Epidermal melanocyte (primary cell): ENCODE measurements at regions not wholly inside any gene's neighbourhood (a gene's known extent, or its start where the extent isn't known, plus 50 kb on each side); places are given as distances from the start of the nearest gene placed in this dataset.
"Not testable (repeated sequence)": the region's sequence is repeated elsewhere in the genome, so short reads cannot be mapped to it uniquely, and the experiment has no call there.

Experiments
- DNase-seq: peaks from one replicate; pipeline ENCODE4 v3.0.0; 2011; ENCODE audit warnings: low spot score; ENCODE audit not compliant: insufficient read length

DNA sequence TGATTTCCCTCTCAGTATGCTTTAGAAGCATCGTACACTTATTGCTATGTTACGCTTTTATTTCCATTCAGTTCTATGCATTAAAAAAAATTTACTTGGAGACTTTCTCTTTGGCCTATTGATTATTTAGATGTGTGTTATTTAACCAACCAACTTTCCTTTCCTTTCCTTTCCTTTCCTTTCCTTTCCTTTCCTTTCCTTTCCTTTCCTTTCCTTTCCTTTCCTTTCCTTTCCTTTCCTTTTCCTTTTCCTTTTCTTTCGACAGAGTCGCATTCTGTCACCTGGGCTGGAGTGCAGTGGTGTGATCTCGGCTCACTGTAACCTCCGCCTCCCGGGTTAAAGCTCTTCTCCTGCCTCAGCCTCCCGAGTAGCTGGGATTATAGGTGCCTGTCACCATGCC is 502.7 kb upstream of the LARGE1 start:
- DNase-seq = not testable (repeated sequence)

DNA sequence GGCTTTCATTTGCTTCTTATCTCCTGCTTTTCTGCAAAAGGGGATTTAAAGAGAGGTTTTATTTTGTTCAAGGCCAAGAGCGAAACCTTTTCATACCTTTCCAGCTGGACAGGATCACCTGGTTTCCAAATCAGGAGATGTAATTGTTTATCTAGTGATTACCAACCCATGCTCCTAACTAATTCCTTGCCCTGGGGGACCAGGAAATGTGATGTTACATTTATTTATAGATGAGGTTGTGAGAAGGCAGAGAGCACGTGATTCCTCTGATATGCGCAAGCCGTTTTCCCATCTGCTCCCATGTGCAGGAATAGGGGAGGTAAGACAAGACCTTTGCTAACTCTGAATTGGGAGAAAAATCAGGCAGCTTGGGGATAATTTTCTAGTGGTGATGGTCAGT is 507.2 kb upstream of the LARGE1 start:
- no peak for DNase-seq

DNA sequence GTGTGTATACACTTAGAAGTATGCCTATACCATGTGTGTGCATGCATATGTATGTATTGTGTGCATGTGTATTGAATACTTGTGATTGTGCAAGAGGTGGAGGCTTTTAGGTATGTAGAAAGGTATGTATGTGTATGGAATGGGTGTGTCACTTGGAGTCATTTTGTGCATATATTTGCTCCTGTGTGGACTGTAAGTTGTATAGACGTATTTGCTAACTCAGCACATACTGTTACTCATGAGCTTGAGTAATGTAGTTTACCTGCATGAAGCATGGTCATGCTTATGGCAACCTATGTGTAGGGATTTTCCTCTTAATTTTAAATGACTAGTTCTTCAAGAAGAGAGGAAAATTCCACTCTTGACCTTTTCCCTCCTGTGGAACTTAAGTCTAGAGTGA is 507.6 kb upstream of the LARGE1 start:
- no peak for DNase-seq

DNA sequence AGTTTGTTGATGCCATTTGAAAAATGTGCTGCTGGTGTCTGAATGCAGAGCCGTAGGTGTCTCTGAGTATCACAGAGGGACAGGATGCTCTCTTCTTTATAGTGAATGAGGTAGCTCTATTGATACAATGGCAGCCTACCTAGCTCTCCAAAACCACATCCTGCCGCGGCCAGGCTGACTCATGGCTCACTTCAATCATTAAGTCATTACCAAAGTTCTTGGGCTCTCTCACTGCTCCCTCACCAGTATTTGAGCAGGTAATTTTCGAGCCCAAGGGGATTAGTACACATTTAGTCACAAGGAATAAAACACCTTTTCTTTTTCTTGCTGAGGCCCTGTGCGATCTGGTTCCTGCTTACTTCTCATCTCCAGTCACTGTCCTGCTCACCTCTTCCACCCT is 509.0 kb upstream of the LARGE1 start:
- no peak for DNase-seq

DNA sequence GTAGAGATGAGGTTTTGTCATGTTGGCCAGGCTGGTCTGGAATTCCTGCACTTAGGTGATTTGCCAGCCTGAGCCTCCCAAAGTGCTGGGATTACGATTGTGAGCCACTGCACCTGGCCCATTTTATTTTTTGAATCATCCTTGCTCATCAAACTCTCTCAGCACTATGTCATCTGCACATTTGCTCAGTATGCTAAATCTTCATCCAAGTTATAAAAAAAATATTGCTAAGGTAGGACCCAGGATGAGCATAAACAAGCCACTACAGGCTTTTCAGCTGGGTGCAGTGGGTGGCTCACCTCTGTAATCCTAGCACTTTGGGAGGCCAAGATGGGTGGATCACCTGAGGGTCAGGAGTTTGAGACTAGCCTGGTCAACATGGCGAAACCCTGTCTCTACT is 510.1 kb upstream of the LARGE1 start:
- DNase-seq = no peak

DNA sequence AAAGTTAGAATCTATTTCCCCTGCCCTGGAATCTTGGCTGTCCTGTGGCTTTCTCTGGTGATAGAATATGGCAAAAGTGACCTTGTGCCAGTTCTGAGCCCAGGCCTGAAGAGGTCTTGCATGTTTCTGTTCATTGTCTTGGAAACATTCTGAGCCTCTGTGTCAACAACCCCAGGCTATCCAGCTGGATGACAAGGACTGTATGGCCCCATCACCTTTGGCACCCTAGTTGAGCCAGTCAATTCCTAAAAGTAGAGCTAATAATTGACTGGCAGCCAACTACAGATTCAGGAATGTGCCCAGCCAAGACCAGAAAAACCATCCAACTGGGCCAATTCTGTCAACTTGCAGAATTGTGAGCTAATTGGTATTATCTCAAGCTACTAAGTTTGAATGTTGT is 514.1 kb upstream of the LARGE1 start:
- DNase-seq = no peak

DNA sequence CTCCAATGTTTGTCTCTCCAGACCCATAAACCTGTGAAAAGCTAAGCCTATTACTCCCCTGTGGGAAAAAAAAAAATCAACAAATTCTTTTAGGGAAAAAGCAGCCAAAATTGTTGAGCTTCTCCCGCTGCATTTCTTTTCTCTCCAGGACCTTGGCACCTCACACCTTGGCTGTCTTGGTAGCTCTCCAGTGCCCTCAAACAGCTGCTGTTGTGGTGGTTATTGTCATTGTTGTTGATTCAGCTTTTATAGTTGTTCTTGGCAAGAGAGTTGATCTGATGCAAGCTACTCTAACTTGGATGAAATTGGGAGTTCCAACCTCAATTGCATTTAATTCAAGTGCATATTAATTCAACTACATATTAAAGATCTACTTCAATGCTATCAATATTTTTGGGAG is 516.9 kb upstream of the LARGE1 start:
- DNase-seq = no peak

DNA sequence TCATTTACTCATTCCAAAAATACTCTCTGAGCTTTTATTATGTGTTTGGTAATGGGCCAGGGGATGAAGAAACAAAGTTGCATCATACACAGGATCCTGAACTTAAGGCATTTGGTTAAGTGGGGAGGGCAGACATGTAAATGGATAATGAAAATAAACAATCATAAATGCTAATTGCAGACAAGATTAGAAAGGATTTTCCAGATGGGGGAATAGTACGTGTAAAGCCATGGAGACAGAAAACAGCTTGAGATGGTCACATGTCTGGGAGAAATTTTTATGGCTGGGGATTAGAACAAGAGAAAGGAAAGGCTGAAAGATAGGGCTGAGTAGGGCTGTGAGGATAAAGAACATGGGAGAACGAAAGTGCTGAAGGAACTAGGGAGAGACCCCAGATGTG is 534.3 kb upstream of the LARGE1 start:
- no peak for DNase-seq

DNA sequence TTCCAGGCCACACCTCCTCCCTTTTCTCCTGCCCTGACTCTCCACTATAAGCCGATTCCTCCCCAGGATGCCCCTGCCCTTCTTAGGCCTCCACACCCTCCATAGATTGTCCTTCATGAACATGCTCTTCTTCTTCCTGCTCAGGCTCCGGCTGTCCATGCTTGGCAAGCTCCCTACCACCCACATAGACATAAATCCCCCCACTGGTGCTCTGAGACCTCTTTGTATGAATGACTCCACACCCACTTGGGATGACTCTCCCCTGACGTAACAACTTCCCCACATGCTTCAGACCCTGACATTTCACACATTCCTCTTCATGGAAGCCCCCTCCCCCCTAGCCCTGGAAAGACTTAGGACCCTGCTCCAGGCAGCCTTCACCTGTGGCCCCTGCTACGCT is 542.5 kb upstream of the LARGE1 start:
- no peak for DNase-seq

DNA sequence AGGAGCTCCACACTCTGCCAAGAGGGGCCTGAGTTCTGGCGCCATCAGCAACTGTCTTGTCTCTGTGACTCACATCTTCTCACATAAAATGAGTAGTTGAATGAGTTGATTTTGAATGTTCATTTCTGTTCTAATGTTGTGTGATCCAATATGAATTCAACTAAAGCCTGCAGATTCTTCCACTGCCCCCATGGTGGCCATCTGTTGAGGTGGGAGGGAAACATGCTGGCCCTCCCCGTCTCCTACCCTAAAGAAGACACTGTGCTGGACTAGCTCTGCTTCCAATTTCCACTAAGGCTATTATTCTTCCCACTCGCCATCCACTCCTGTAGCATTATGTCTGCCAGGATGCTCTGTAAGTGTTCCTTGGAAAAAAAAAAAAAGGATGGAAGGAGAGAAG is 555.6 kb upstream of the LARGE1 start:
- DNase-seq = no peak

DNA sequence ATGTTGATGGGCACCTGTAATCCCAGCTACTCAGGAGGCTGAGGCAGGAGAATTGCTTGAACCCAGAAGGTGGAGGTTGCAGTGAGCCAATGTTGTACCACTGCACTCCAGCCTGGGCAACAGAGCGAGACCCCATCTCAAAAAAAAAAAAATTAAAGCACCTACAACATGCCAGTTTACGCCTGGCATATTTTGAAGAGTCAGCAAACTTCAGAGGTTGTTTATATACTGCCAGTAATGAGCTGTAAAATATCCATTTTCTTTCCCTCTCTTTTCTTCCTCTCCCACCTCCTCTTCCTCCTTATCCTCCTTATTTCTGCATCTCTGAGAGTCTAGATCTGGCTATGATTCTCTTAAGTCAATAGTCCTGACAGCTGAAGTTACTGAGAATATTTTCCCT is 556.5 kb upstream of the LARGE1 start:
- DNase-seq = no peak

DNA sequence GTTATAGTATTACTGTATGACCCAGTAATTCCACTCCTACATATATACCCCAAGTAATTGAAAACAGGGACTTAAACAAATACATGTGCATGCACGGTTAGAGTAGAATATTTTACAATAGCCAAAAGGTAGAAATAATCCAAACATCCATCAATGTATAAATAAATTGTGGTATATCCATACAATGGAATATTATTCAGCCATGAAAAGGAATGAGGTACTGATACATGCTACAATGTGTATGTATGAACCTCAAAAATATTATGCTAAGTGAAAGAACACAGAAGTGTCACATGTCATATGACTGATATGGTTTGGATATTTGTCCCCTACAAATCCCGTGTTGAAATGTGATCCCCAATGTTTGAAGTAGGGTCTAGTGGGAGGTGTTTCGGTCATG is 560.8 kb upstream of the LARGE1 start:
- DNase-seq = no peak

DNA sequence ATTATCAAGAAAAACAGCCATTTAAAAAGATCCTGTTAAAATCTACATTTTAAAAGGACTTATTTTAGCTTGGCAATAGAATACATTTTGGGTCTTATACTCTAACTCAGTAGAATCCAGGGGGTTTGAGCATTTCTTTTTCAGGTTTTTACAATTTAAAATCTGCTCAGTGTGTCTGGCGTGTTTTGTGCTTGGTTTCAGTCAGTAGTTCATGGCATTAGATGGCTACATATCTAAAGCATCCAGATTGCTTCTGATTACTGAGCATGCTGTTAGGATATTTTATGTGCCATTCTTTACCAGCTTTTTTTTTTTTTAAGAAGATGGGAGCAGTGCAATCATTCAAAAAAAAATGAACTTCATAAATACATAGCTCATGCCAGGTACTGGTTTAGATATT is 566.1 kb upstream of the LARGE1 start:
- no peak for DNase-seq

DNA sequence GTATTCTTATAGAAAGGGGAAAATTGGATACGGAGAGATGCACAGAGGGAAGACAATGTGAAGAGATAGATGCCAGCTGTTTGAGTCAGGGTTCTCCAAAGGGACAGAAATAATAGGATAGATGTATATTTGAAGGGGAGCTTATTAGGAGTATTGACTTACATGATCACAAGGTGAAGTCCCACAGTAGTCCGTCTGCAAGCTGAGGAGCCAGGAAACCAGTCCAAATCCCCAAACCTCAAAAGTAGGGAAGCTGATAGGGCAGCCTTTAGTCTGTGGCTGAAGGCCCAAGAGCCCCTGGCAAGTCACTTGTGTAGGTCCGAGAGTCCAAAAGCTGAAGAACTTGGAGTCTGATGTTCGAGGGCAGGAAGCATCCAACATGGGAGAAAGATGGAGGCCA is 569.6 kb upstream of the LARGE1 start:
- no peak for DNase-seq

DNA sequence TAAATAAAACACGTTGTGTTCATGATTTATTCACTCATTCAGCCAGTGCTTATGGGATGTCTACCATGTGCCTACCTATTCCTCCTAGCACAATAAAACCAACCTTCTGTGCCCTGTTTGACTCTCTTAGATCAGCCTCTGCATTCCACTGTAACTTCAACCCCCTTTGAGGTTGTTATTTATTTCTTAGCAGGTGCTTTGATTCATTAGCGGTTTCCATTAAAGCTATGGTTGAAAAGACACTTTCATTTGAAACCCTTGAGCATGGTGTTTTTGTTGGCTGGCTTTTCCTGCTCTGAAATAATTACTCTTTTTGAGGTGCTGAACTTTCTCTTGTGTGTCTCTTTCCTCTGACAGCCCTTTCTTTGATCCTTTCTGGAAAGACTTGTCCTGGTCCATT is 570.6 kb upstream of the LARGE1 start:
- DNase-seq = no peak

DNA sequence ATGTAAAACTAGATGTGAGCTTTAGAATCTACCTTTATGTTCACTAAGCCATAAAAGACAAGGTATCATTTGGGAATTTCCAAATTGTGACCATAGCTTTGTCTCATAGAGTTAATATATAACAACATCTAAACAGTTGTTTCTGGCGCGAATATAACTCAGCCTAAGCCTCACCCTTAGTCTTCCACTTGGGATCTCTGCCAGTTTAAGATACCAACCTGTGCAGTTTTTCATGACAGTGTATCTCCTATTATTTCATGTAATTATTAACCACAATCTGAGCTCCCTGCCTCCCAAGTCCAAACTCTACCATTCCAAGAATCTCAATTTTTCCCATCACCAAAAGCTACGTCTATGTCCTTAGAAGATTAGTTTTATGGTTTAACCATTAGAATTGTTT is 572.5 kb upstream of the ISX start:
- DNase-seq = no peak

DNA sequence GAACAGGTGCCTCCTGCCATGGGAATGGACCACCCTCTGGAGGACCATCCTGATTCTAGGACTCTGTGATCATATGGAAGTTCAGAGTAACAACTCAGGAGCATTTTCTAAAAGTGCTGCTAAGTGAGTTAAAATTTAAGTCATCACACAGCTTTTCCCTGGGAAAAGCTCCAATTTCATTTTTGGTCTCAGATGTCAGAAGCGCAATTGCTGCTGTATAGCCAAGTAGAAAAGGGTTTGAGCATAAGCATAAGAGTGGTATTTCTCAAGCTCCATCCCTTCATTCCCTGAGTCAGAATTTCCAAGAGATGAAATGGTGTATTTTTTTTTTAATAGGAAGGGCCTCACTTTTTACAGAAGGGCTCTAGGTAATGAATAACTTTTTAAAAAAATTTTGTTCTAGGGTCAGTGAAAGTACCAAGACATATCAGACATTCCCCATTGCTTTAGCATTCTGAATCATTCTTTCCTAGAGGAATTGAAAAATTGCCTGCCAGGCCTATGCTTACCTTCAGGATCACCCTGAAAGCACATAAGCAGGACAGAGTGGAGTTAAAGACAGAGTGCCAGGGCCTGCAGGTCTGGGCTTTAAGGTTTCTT is 564.5 kb upstream of the ISX start:
- DNase-seq = no peak

DNA sequence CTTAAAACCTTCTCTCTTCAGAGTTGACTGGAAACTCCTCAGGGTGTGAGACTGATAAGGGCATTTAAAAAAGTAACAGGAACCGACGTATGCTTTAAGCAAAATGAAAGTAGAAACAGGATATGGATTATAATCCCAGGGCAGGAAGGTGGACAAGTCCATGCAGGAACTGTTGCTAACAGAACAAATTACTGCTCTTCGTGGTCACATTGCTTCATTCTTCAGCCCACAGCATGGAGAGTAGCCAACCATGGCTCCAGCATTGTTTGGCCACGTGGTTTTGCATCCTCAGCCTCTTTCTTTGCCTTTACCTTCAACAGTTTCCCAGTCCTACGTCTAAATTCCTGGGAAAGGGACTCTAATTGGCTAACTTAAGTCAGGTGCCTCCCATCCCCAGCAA is 563.1 kb upstream of the ISX start:
- no peak for DNase-seq

DNA sequence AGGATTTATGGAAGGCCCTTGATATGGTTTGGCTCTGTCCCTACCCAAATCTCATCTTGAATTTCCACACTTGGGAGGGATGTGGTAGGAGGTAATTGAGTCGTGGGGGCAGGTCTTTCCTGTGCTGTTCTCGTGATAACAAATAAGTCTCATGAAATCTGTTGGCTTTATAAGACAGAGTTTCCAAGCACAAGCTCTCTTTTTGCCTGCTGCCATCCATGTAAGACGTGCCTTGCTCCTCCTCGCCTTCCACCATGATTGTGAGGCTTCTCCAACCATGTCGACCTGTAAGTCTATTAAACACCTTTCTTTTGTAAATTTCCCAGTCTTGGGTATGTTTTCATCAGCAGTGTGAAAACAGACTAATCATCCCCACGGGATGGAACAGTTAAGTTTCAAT is 557.2 kb upstream of the ISX start:
- DNase-seq = no peak

DNA sequence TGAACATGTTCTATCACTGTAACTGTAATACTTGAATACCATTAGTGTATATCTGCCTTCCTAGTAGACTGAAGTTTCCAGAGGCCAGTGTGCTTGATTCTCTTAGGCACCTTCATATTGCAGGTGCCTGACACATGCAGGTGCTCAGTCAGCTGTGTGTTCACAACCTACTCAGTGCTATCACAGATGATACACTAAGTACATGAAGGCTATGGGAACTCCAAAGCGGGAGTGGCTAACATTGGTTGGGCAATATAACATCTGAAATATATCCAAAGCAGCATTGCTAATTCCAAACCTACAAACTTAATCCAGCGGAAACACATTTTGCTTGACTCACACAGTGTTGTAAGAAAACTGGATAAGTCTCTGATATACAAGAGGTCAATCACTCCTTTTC is 539.3 kb upstream of the ISX start:
- DNase-seq = no peak

DNA sequence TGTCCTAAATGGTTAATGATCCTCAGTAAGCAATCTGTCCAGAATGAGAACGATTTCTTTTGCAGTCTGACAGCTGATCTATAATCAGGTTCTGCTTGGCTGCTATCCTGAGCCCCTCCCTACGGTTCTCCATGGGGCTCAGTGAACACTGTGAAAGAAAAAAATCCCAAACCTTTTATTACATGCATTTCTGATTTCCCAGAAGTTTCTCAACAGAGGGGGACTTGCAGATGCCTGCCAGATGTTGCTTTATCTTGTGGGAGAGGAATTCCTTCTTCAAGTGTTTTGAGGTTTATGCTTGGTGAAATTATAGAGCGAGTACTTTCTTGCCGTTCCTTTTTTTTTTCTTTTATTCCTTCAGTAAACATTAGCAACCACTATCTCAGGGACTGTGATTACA is 531.9 kb upstream of the ISX start:
- DNase-seq = no peak

DNA sequence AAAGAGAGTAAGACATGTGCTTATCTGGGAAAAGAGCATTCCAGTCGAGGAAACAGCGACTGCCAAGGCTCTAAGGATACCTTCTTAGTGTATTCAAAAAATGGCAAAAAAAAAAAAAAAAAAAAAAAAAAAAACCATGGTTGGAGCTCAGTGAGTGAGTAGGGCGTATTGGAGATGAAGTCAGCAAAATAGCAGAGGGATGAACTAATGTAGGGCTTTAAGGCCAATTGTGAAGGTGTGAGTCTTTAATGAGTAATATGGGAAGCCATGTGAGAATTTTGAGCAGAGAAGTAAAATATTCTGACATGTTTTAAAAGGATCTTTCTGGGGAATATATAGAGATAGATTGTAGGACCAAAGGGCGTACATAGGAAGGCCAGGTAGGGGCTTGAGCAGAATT is 498.6 kb upstream of the ISX start:
- no peak for DNase-seq

DNA sequence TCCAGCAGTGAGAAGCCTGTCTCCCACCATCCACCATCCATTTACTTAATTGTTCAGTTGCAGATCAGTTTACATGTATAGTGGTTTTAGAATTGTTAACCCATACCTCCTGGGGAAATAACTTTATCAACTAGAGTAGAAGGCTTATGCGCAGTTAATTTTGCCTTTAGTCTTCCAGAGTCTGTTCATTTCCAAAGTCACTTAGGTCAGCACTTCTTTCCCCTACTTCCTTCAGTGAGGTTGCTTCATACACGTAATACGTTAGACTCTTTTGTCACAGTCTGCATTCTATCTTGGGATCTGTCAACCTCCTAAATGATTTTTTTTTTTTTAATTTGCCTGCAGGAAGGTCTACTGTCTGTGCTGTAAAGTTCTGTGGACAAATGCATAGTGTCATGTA is 495.6 kb upstream of the ISX start:
- no peak for DNase-seq

DNA sequence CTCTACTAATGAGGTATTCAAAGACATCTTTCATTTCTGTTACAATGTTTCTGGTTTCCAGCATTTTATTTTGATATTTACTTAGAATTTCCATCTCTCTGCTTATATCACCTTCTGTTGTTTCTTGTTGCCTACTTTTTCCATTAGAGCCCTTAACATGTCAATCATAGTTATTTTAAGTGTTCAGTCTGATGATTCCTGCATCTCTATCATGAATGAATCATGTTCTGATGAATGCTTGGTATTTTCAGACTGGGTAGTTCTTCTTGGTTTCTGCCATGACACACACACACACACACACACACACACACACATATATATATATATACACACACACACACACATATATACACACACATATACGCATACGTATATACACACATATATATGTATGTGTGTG is 486.4 kb upstream of the ISX start:
- DNase-seq = no peak
